GM23248 (cell line): ENCODE measurements at regions not wholly inside any gene's neighbourhood (a gene's known extent, or its start where the extent isn't known, plus 50 kb on each side); places are given as distances from the start of the nearest gene placed in this dataset.

ENCODE experiments used
- DNase-seq: peaks from one replicate; pipeline ENCODE4 v3.0.0-alpha.2; 2015
- H2AFZ ChIP-seq: fragments of 200-600 bp; sonication (generic); 2 replicates; pipeline ENCODE4 v1.6.1; 2016; ENCODE audit warnings: antibody characterized with exemption
- H3F3A ChIP-seq: fragments of 200-600 bp; sonication (generic); 2 replicates; pipeline ENCODE4 v1.6.1; 2016; ENCODE audit warnings: mild to moderate bottlenecking, antibody characterized with exemption, mixed run types; ENCODE audit not compliant: insufficient read depth
- H3K27ac ChIP-seq: fragments of 200-600 bp; sonication (generic); 2 replicates; pipeline ENCODE4 v1.5.1; 2016; ENCODE audit warnings: mild to moderate bottlenecking
- H3K27me3 ChIP-seq: fragments of 200-600 bp; sonication (generic); replicated peaks from 2 replicates; pipeline ENCODE4 v1.6.1; 2016; ENCODE audit warnings: mild to moderate bottlenecking; ENCODE audit not compliant: insufficient read depth
- H3K36me3 ChIP-seq: fragments of 200-600 bp; sonication (generic); 2 replicates; pipeline ENCODE4 v1.6.1; 2016; ENCODE audit warnings: low read depth, mild to moderate bottlenecking
- H3K4me1 ChIP-seq: fragments of 200-600 bp; sonication (generic); 2 replicates; pipeline ENCODE4 v1.6.1; 2016; ENCODE audit warnings: mild to moderate bottlenecking; ENCODE audit not compliant: insufficient read depth
- H3K4me2 ChIP-seq: fragments of 200-600 bp; sonication (generic); one replicate; pipeline ENCODE4 v1.6.1; 2016; ENCODE audit warnings: mild to moderate bottlenecking; ENCODE audit not compliant: unreplicated experiment
- H3K4me3 ChIP-seq: fragments of 200-600 bp; sonication (generic); 2 replicates; pipeline ENCODE4 v1.5.1; 2016; ENCODE audit warnings: mild to moderate bottlenecking
- H3K79me2 ChIP-seq: fragments of 200-600 bp; sonication (generic); 2 replicates; pipeline ENCODE4 v1.6.1; 2016; ENCODE audit warnings: mild to moderate bottlenecking; ENCODE audit not compliant: insufficient read depth
- H3K9ac ChIP-seq: fragments of 200-600 bp; sonication (generic); 2 replicates; pipeline ENCODE4 v1.6.1; 2016; ENCODE audit warnings: mild to moderate bottlenecking
- H3K9me2 ChIP-seq: fragments of 200-600 bp; sonication (generic); 2 replicates; pipeline ENCODE4 v1.6.1; 2016; ENCODE audit warnings: mixed run types, mild to moderate bottlenecking, moderate library complexity; ENCODE audit not compliant: insufficient read depth
- H3K9me3 ChIP-seq: fragments of 200-600 bp; sonication (generic); one replicate; pipeline ENCODE4 v1.6.1; 2017; ENCODE audit warnings: low read depth
- H4K20me1 ChIP-seq: fragments of 200-600 bp; sonication (generic); 2 replicates; pipeline ENCODE4 v1.6.0; 2016; ENCODE audit not compliant: insufficient read depth
- EZH2 ChIP-seq: fragments of 200-600 bp; sonication (generic); IDR thresholded peaks from 2 replicates; pipeline ENCODE4 v1.6.1; 2018; ENCODE audit warnings: antibody characterized with exemption, mild to moderate bottlenecking; ENCODE audit not compliant: insufficient read depth, poor library complexity, severe bottlenecking
- EZH2phosphoT487 ChIP-seq: fragments of 200-600 bp; sonication (generic); IDR thresholded peaks from 2 replicates; pipeline ENCODE4 v1.6.1; 2018; ENCODE audit warnings: antibody characterized with exemption, moderate library complexity, mild to moderate bottlenecking, low read depth; ENCODE audit not compliant: insufficient read depth
- WGBS, 2 experiments: methylation state at CpG; one replicate each; pipeline ENCODE4 v1.1.6; 2015 to 2017; ENCODE audit warnings: low lambda C conversion rate in 2 of 2, low coverage in 1 of 2; ENCODE audit errors: missing lambda C conversion rate in 2 of 2; 5-methylcytosine and 5-hydroxymethylcytosine counted together
- in situ Hi-C: fragments of 300-500 bp; cut with MboI; formaldehyde crosslinking; loops from 2 replicates; pipeline ENCODE4 v1.15.0; 2020

DNA sequence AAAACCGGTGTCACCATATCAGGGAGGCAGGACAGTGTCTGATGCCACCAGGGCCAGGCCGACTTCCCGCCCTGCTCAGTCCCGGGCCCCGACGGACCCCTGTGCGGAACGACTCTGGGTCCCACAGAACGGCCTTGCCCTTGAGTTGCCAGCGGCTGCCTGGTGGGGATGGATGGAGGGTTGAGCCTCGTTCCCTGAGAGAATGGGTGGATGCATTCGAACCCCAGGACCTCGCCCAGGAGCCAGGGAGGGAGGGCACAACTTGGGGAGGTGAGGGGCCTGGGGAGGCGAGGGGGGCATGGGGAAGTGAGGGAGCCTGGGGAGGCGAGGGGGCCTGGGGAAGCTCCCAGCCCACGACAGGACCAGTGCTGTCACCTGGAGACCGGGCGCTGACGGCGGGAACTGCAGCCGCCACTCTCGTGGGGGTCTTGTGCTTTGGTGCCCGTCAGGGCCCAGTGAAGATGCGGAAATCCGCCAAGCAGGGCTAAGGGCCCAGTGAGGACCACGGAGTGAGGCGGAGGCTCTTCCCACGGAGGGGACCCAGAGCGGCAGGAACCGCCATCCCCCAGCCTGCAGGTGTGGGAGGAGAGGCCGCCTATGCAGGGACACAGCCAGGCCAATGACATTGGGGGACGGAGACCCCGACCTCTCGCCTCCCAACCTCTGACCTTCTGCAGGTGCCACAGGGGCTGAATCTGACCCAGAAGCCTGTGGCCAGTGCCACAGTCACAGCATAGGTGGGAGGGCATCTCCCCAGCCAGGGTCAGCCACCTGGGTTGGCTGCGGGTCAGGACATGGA, 74.4 kb upstream of the GALNT9 start:
- Histone ChIP-seq H3K4me3 (no peak overlapping the region), H3K4me1 (no peaks in the 10 kb centered on the region), H3K79me2 (no peaks in the 10 kb centered on the region), H3K9me2 (no peaks in the 10 kb centered on the region), H3K27me3 (peaks cover 12% of the 10 kb centered on the region; the same call in 1 of the 2 replicates), H3K9me3 (no peaks in the 10 kb centered on the region), H3K4me2 (no peak overlapping the region), H2AFZ (no peak overlapping the region), H3K27ac (no peak overlapping the region), H3K9ac (no peak overlapping the region), H3F3A (no peaks in the 10 kb centered on the region), H3K36me3 (no peaks in the 10 kb centered on the region), H4K20me1 (no peaks in the 10 kb centered on the region)
- no peak for DNase-seq
- no peak for TF ChIP-seq EZH2phosphoT487
- no peak for TF ChIP-seq EZH2
- in situ Hi-C loops, result no loop called here
- WGBS, 2 experiments, result 67 to 68% methylated on average over 25 to 35 of the region's 35 CpGs

- Histone ChIP-seq H3K9me2 (no peaks in the 10 kb centered on the region), H3K27ac (no peak overlapping the region), H3K9ac (no peak overlapping the region), H3F3A (no peaks in the 10 kb centered on the region), H3K27me3 (peaks cover 12% of the 10 kb centered on the region; the same call in 1 of the 2 replicates), H2AFZ (no peak overlapping the region), H4K20me1 (no peaks in the 10 kb centered on the region), H3K79me2 (no peaks in the 10 kb centered on the region), H3K4me2 (no peak overlapping the region), H3K36me3 (no peaks in the 10 kb centered on the region), H3K4me3 (no peak overlapping the region), H3K9me3 (no peaks in the 10 kb centered on the region), H3K4me1 (no peaks in the 10 kb centered on the region)
- TF ChIP-seq EZH2phosphoT487, result no peak
- no peak for DNase-seq
- WGBS, 2 experiments, result 40 to 44% methylated on average over 21 to 23 of the region's 23 CpGs
- in situ Hi-C loops, result no loop called here
These were observed 73.5 kb upstream of the GALNT9 start for GRCh38 chr12:132402831-132403416.

GRCh38 chr12:132401982-132402381, 72.6 kb upstream of the GALNT9 start:
- no peak overlapping the region for H3K4me2 ChIP-seq
- no peak overlapping the region for H3K27ac ChIP-seq
- TF ChIP-seq EZH2phosphoT487, result no peak
- no peak for TF ChIP-seq EZH2
- H3K4me1 ChIP-seq, result no peaks in the 10 kb centered on the region
- no peak overlapping the region for H3K4me3 ChIP-seq
- no peaks in the 10 kb centered on the region for H3F3A ChIP-seq
- no peaks in the 10 kb centered on the region for H3K79me2 ChIP-seq
- in situ Hi-C loops, result no loop called here
- H3K9me2 ChIP-seq, result no peaks in the 10 kb centered on the region
- H3K9me3 ChIP-seq, result no peaks in the 10 kb centered on the region
- no peaks in the 10 kb centered on the region for H4K20me1 ChIP-seq
- DNase-seq, result no peak
- H3K36me3 ChIP-seq, result no peaks in the 10 kb centered on the region
- WGBS, 2 experiments, result 39 to 50% methylated on average over 1 of the region's 1 CpG
- H3K27me3 ChIP-seq, result peaks cover 12% of the 10 kb centered on the region; the same call in 1 of the 2 replicates
- no peak overlapping the region for H3K9ac ChIP-seq
- H2AFZ ChIP-seq, result no peak overlapping the region

DNA sequence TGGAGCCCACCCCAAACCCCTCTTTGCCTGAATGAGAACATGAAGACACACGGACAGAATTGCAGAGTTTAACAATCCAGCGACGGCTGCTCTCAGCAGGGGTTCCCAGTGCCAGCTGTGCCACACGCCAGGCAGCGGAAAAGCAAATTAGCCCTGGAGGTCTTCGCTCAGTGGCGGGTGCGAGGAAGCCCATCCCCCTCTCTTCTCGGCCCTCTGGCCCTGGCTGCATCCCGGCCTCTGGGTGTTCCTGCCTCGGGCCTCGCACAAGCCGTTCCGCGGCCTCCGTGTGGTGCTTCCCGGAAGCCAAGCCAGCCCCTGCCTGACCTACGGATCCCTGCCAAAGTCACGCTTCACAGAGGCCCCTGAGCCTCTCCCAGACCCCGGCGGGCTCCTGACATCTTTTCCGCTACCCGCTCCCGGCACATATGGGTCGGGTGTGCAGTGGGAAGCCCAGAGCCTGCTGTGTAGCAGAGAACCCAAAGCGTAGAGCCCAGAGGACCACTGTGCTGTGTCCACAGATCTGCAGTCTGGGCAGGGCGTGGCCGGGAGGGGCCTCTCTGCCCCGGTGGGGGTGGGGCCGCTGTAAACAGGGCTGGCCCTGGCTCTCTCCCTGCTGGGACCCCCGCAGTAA, 70.7 kb upstream of the GALNT9 start:
- Histone ChIP-seq H3K9me3 (no peaks in the 10 kb centered on the region), H3K27me3 (peaks cover 10% of the 10 kb centered on the region; the same call in 1 of the 2 replicates), H2AFZ (no peak overlapping the region), H3K4me2 (no peak overlapping the region), H3K27ac (no peak overlapping the region), H3K9me2 (no peaks in the 10 kb centered on the region), H4K20me1 (no peaks in the 10 kb centered on the region), H3K9ac (no peak overlapping the region), H3K79me2 (no peaks in the 10 kb centered on the region), H3K4me1 (no peaks in the 10 kb centered on the region), H3K4me3 (no peak overlapping the region), H3K36me3 (no peaks in the 10 kb centered on the region), H3F3A (no peaks in the 10 kb centered on the region)
- 4% methylated on average over 25 to 30 of the region's 31 CpGs for WGBS, 2 experiments
- in situ Hi-C loops, result no loop called here
- TF ChIP-seq EZH2, result peak; percentile 69
- no peak for TF ChIP-seq EZH2phosphoT487
- peak; percentile 17 for DNase-seq
